ENCODE measurements at regions not wholly inside any gene's neighbourhood (a gene's known extent, or its start where the extent isn't known, plus 50 kb on each side); places are given as distances from the start of the nearest gene placed in this dataset.

DNA sequence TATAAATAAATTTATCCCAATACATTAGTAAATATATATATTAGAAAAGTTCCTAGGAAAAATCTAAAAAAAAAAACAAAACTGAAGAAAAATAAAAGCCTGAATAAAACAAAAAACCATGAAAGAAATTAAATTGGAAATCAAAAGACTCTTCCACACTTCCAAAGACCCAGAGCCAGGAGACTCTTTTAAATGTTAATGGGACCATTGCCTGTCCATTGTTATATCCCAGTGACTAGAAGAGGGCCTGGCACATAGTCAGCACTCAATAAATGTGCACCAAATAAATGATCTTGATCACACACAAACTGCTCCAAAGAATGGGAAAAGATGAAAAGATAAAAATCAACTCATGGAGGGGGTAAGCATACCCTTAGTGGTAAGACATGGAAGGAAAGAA, 51.3 kb upstream of the CLDN18 start:
- no peak for DNase-seq (ENCODE audit: low spot score)
